ENCODE measurements at regions not wholly inside any gene's neighbourhood (a gene's known extent, or its start where the extent isn't known, plus 50 kb on each side); places are given as distances from the start of the nearest gene placed in this dataset.

GRCh38 chr5:61617995-61618525 is 286.0 kb downstream of the ZSWIM6 start:
- H3K36me3 ChIP-seq = no peaks in the 10 kb centered on the region
- H3K27me3 ChIP-seq = no peaks in the 10 kb centered on the region
- intact Hi-C loops (cut with DNase I) = no loop called here
- TF ChIP-seq CTCF (IDR thresholded peaks at IDR 0.05) = no peak
- ATAC-seq (no peak), DNase-seq (no peak)
- no peak overlapping the region for H3K27ac ChIP-seq
- H3K4me3 ChIP-seq = no peak overlapping the region
- no peaks in the 10 kb centered on the region for H3K9me3 ChIP-seq
- no peaks in the 10 kb centered on the region for H3K4me1 ChIP-seq

- Histone ChIP-seq H3K4me1 (no peaks in the 10 kb centered on the region), H3K9me3 (no peaks in the 10 kb centered on the region), H3K27me3 (no peaks in the 10 kb centered on the region), H3K4me3 (no peak overlapping the region), H3K27ac (no peak overlapping the region), H3K36me3 (no peaks in the 10 kb centered on the region)
- no peak for TF ChIP-seq CTCF (IDR thresholded peaks at IDR 0.05)
- intact Hi-C loops (cut with DNase I) = no loop called here
- ATAC-seq (no peak), DNase-seq (no peak)
Measured at GRCh38 chr5:61618577-61618976, 286.5 kb downstream of the ZSWIM6 start.

GRCh38 chr5:61619289-61619688 is 287.2 kb downstream of the ZSWIM6 start:
- DNase-seq (no peak), ATAC-seq (no peak)
- Histone ChIP-seq H3K27me3 (no peaks in the 10 kb centered on the region), H3K27ac (no peak overlapping the region), H3K9me3 (no peaks in the 10 kb centered on the region), H3K36me3 (no peaks in the 10 kb centered on the region), H3K4me1 (no peaks in the 10 kb centered on the region), H3K4me3 (no peak overlapping the region)
- intact Hi-C loops (cut with DNase I) = no loop called here
- TF ChIP-seq CTCF (IDR thresholded peaks at IDR 0.05) = no peak

GRCh38 chr5:61619777-61620518 is 287.9 kb downstream of the ZSWIM6 start:
- ATAC-seq = no peak
- Histone ChIP-seq H3K36me3 (no peaks in the 10 kb centered on the region), H3K4me3 (no peak overlapping the region), H3K27me3 (peaks cover 0 to 3% of the 10 kb centered on the region in 2 donors), H3K27ac (no peak overlapping the region), H3K4me1 (peaks cover 0 to under 1% of the 10 kb centered on the region in 2 donors), H3K9me3 (no peaks in the 10 kb centered on the region)
- DNase-seq = no peak
- no peak for TF ChIP-seq CTCF (IDR thresholded peaks at IDR 0.05)
- intact Hi-C loops (cut with DNase I) = no loop called here

- peaks cover 0 to 11% of the 10 kb centered on the region in 2 donors for H3K27me3 ChIP-seq
- H3K4me1 ChIP-seq = peaks cover 5 to 6% of the 10 kb centered on the region in 2 donors
- TF ChIP-seq CTCF (IDR thresholded peaks at IDR 0.05) = no peak
- no peaks in the 10 kb centered on the region for H3K9me3 ChIP-seq
- intact Hi-C loops (cut with DNase I) = no loop called here
- H3K4me3 ChIP-seq = no peak overlapping the region
- no peak overlapping the region for H3K27ac ChIP-seq
- DNase-seq (no peak), ATAC-seq (no peak)
- no peaks in the 10 kb centered on the region for H3K36me3 ChIP-seq
Measured at GRCh38 chr5:61620699-61621182, 288.7 kb downstream of the ZSWIM6 start.
